ENCODE measurements at regions not wholly inside any gene's neighbourhood (a gene's known extent, or its start where the extent isn't known, plus 50 kb on each side); places are given as distances from the start of the nearest gene placed in this dataset.

GRCh38 chr3:177878192-177878591 lies 658.0 kb upstream of the KCNMB2 start:
- TF ChIP-seq CTCF (IDR thresholded peaks at IDR 0.05; ENCODE audit: low read depth, low read length): no peak
- no peak for TF ChIP-seq MYC (IDR thresholded peaks at IDR 0.05; ENCODE audit: low read depth, low read length)
- no peak for TF ChIP-seq POLR2A (IDR thresholded peaks at IDR 0.05; ENCODE audit: extremely low read depth, insufficient read length)
- no peak for DNase-seq (ENCODE audit: low read depth)

GRCh38 chr3:177878957-177879356 lies 657.3 kb upstream of the KCNMB2 start:
- TF ChIP-seq MAX (IDR thresholded peaks at IDR 0.05; ENCODE audit: low read depth, low read length): no peak
- TF ChIP-seq MYC (IDR thresholded peaks at IDR 0.05; ENCODE audit: low read depth, low read length): no peak
- TF ChIP-seq POLR2A (IDR thresholded peaks at IDR 0.05; ENCODE audit: extremely low read depth, insufficient read length): no peak
- DNase-seq (ENCODE audit: low read depth): no peak

More at GRCh38 chr3:177878192-177878591, 658.0 kb upstream of the KCNMB2 start:
- H3K4me3 ChIP-seq (ENCODE audit: low read depth, low read length): no peak overlapping the region

GRCh38 chr3:177881351-177881750 lies 654.9 kb upstream of the KCNMB2 start:
- no peak for TF ChIP-seq MYC (IDR thresholded peaks at IDR 0.05; ENCODE audit: low read depth, low read length)
- TF ChIP-seq POLR2A (IDR thresholded peaks at IDR 0.05; ENCODE audit: extremely low read depth, insufficient read length): no peak
- no peak for TF ChIP-seq CTCF (IDR thresholded peaks at IDR 0.05; ENCODE audit: low read depth, low read length)
- no peak for TF ChIP-seq MAX (IDR thresholded peaks at IDR 0.05; ENCODE audit: low read depth, low read length)

More at GRCh38 chr3:177878957-177879356, 657.3 kb upstream of the KCNMB2 start:
- no peak overlapping the region for H3K4me3 ChIP-seq (ENCODE audit: low read depth, low read length)

GRCh38 chr3:177882124-177882648 lies 654.0 kb upstream of the KCNMB2 start:
- H3K4me3 ChIP-seq (ENCODE audit: low read depth, low read length): no peak overlapping the region
- TF ChIP-seq MAX (IDR thresholded peaks at IDR 0.05; ENCODE audit: low read depth, low read length) (no peak), CTCF (IDR thresholded peaks at IDR 0.05; ENCODE audit: low read depth, low read length) (no peak), MYC (IDR thresholded peaks at IDR 0.05; ENCODE audit: low read depth, low read length) (no peak), POLR2A (IDR thresholded peaks at IDR 0.05; ENCODE audit: extremely low read depth, insufficient read length) (no peak)
- DNase-seq (ENCODE audit: low read depth): no peak

More at GRCh38 chr3:177881351-177881750, 654.9 kb upstream of the KCNMB2 start:
- no peak overlapping the region for H3K4me3 ChIP-seq (ENCODE audit: low read depth, low read length)
- DNase-seq (ENCODE audit: low read depth): no peak

GRCh38 chr3:177883091-177883490 lies 653.1 kb upstream of the KCNMB2 start:
- no peak for TF ChIP-seq MAX (IDR thresholded peaks at IDR 0.05; ENCODE audit: low read depth, low read length)
- no peak for TF ChIP-seq POLR2A (IDR thresholded peaks at IDR 0.05; ENCODE audit: extremely low read depth, insufficient read length)
- TF ChIP-seq MYC (IDR thresholded peaks at IDR 0.05; ENCODE audit: low read depth, low read length): no peak
- no peak for TF ChIP-seq CTCF (IDR thresholded peaks at IDR 0.05; ENCODE audit: low read depth, low read length)
- no peak overlapping the region for H3K4me3 ChIP-seq (ENCODE audit: low read depth, low read length)
- DNase-seq (ENCODE audit: low read depth): no peak

GRCh38 chr3:177883957-177884356 lies 652.3 kb upstream of the KCNMB2 start:
- no peak overlapping the region for H3K4me3 ChIP-seq (ENCODE audit: low read depth, low read length)
- no peak for TF ChIP-seq MYC (IDR thresholded peaks at IDR 0.05; ENCODE audit: low read depth, low read length)
- TF ChIP-seq MAX (IDR thresholded peaks at IDR 0.05; ENCODE audit: low read depth, low read length): no peak
- no peak for DNase-seq (ENCODE audit: low read depth)

GRCh38 chr3:177885063-177885462 lies 651.2 kb upstream of the KCNMB2 start:
- no peak for DNase-seq (ENCODE audit: low read depth)
- no peak overlapping the region for H3K4me3 ChIP-seq (ENCODE audit: low read depth, low read length)
- TF ChIP-seq POLR2A (IDR thresholded peaks at IDR 0.05; ENCODE audit: extremely low read depth, insufficient read length) (no peak), MYC (IDR thresholded peaks at IDR 0.05; ENCODE audit: low read depth, low read length) (no peak), MAX (IDR thresholded peaks at IDR 0.05; ENCODE audit: low read depth, low read length) (no peak), CTCF (IDR thresholded peaks at IDR 0.05; ENCODE audit: low read depth, low read length) (no peak)
